Spleen (tissue), 7 donors: ENCODE measurements at regions not wholly inside any gene's neighbourhood (a gene's known extent, or its start where the extent isn't known, plus 50 kb on each side); places are given as distances from the start of the nearest gene placed in this dataset.

Experiments
- POLR2A ChIP-seq, 3 donors: fragments of 450-650 bp; IDR thresholded peaks; one replicate each; pipeline ENCODE4 v1.5.1; 2017; ENCODE audit warnings: antibody characterized with exemption in 3 of 3, mild to moderate bottlenecking in 1 of 3
- POLR2AphosphoS5 ChIP-seq, 3 donors: sonication (generic); formaldehyde crosslinking; IDR thresholded peaks; one replicate each; pipeline ENCODE4 v1.5.1; 2017; ENCODE audit warnings: antibody characterized with exemption in 3 of 3
- TF ChIP-seq, protein P1 (sequence below), 11 experiments: fragments of 200-600 bp in 7 of 11; fragments of 450-650 bp in 4 of 11; sonication (generic) in 4 of 11; IDR thresholded peaks in 8 of 11; conservative IDR thresholded peaks in 3 of 11; 1 replicate in 7 of 11; 2 replicates in 4 of 11; pipeline versions ENCODE4 v1.4.0 to v1.8.0; 2016 to 2021; ENCODE audit warnings: antibody characterized with exemption in 11 of 11, inconsistent platforms in 4 of 11, mild to moderate bottlenecking in 1 of 11
- donor health status: DM: no; HTN: no; CAD: no; lungs with moderate emphysema.
- donor health status: DM: no; HTN: no; CAD: no.
- donor health status: DM: no; HTN: no; CAD: no.

DNA sequence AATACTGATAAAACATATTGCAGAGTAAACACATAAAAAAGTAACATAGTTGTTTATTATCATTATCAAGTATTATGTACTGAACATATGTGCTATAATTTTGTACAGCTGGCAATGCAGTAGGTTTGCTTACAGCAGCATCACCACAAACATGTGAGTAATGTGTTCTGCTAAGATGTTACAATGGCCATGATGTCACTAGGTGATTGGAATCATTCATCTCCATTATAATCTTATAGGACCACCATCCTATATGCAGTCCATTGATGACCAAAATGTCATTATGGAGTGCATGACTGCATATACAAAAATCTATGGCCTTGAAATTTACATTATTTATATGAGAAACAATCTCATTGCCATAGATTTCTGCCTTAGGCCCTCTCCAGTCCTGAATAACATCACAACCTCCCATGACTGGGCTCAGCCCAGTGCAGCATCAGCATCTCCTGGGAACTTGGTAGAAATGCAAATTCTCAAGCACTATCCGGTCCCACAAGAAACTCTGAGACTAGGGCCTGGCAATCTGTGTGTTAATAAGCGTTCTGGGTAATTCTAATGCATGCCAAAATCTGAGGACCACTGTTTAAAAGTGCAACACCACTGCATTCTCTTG lies 352.0 kb upstream of the MARCKS start:
- TF ChIP-seq, protein P1, sequence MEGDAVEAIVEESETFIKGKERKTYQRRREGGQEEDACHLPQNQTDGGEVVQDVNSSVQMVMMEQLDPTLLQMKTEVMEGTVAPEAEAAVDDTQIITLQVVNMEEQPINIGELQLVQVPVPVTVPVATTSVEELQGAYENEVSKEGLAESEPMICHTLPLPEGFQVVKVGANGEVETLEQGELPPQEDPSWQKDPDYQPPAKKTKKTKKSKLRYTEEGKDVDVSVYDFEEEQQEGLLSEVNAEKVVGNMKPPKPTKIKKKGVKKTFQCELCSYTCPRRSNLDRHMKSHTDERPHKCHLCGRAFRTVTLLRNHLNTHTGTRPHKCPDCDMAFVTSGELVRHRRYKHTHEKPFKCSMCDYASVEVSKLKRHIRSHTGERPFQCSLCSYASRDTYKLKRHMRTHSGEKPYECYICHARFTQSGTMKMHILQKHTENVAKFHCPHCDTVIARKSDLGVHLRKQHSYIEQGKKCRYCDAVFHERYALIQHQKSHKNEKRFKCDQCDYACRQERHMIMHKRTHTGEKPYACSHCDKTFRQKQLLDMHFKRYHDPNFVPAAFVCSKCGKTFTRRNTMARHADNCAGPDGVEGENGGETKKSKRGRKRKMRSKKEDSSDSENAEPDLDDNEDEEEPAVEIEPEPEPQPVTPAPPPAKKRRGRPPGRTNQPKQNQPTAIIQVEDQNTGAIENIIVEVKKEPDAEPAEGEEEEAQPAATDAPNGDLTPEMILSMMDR (IDR thresholded peaks at IDR 0.05 in 8 of 11, conservative IDR thresholded peaks at IDR 0.05 in 3 of 11), result no peak
- no peak for TF ChIP-seq POLR2AphosphoS5 (IDR thresholded peaks at IDR 0.05)
- TF ChIP-seq POLR2A (IDR thresholded peaks at IDR 0.05), result no peak
